ENCODE measurements at regions not wholly inside any gene's neighbourhood (a gene's known extent, or its start where the extent isn't known, plus 50 kb on each side); places are given as distances from the start of the nearest gene placed in this dataset.

DNA sequence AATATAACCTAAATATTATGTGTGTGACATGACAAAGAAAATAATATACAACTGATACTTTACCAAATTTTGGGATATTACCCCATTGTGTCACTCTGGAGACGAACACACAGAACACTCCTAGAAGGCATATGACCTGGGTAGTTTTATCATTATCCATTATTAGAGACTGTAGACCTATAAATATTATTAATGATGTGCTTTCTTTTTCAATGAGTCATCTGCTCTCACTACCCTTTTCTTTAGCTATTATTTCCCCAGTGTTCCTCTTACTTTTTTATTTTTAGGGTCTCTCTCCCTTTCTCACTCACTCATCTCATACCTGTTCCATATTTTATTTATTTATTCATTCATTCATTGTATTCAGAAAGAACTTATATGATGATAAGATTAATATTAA lies 143.3 kb upstream of the ITGA4 start:
- no peak for DNase-seq (ENCODE audit: extremely low spot score)
- 92% methylated on average over 1 of the region's 1 CpG for WGBS
- Histone ChIP-seq H3K4me1 (ENCODE audit: insufficient read depth) (no peaks in the 10 kb centered on the region), H3K4me3 (ENCODE audit: low read depth, low read length) (no peak overlapping the region), H3K36me3 (ENCODE audit: insufficient read depth) (no peaks in the 10 kb centered on the region), H3K27ac (ENCODE audit: low read depth) (no peak overlapping the region)

DNA sequence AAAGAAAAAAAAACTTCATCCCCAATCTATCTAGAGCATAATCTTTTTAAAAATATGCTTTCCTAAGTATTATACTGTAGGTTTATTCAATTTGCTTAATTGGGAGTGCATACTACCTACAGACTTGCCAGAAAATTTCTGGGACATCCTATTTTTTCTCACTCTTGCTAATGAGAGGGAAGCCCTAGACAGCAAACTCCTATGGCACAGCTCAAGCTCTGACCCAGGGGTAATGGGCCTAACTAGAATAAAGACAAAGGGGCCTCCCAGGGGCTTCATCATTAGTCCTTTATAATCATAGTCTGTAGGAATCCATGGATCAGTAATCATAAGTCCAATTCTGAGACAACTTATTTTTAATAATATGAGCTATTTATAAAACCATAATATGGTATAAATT lies 142.6 kb upstream of the ITGA4 start:
- H3K36me3 ChIP-seq (ENCODE audit: insufficient read depth) = no peaks in the 10 kb centered on the region
- no peak overlapping the region for H3K27ac ChIP-seq (ENCODE audit: low read depth)
- no peak overlapping the region for H3K4me3 ChIP-seq (ENCODE audit: low read depth, low read length)
- no peak for DNase-seq (ENCODE audit: extremely low spot score)
- no peaks in the 10 kb centered on the region for H3K4me1 ChIP-seq (ENCODE audit: insufficient read depth)

DNA sequence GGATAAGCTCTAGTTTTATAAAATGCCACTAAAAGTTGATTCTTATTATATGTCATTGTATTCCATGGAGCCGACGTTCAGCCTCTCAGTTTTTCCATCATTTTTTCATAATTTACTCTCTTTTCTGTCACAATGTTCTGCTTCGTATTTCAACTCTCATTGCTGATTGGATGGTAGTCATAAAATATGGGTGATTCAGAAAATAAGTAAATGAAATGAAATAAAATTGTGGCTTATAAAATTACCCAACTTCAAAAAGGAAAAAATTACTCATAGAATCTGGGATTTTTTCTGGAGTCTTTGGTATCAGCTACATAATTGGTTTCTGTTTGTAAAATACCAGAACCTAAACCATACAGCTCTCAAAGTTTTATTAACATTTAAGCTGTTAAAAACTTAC lies 139.7 kb upstream of the ITGA4 start:
- Histone ChIP-seq H3K36me3 (ENCODE audit: insufficient read depth) (no peaks in the 10 kb centered on the region), H3K4me1 (ENCODE audit: insufficient read depth) (no peaks in the 10 kb centered on the region), H3K27ac (ENCODE audit: low read depth) (no peak overlapping the region), H3K4me3 (ENCODE audit: low read depth, low read length) (no peak overlapping the region)
- DNase-seq (ENCODE audit: extremely low spot score) = no peak
- WGBS = 34% methylated on average over 3 of the region's 3 CpGs

DNA sequence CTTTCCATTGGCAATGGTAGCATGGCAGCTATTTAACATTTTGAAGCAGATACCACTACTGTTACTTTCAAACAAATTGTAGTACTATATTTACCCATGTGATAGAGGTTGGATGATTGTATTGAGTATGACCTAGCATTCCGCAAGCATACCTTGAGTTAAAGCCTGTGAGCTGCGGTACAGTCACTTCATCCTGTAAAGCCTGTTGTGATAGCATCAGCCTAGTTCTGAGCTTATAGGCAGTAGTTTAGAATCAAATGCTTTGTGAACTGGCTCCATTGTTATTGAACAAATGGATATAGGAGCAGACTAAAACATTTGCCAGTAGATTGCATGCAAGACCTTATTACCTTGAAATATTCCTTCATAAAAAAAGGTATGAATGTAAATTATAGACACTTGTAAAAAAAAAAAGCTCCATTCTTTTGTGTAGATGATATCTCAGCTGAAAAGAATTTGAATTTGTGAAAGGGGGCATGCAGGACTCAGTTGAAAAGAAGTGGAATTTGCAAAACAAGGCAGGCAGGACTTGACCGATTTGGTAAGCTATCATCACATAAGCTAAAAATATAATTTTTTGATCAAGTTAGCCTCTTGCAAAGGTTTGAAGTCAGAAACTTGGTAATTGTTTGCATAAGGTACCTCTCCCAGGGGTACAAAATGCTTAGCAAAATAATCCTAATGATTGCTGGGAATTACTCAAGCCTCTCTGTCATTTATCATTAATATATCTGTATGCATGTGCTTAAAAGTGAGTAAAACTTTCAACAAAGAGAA lies 138.5 kb upstream of the ITGA4 start:
- DNase-seq (ENCODE audit: extremely low spot score) = no peak
- H3K4me3 ChIP-seq (ENCODE audit: low read depth, low read length) = no peak overlapping the region
- H3K27ac ChIP-seq (ENCODE audit: low read depth) = no peak overlapping the region
- no peaks in the 10 kb centered on the region for H3K4me1 ChIP-seq (ENCODE audit: insufficient read depth)
- 90% methylated on average over 3 of the region's 3 CpGs for WGBS
- H3K36me3 ChIP-seq (ENCODE audit: insufficient read depth) = no peaks in the 10 kb centered on the region

DNA sequence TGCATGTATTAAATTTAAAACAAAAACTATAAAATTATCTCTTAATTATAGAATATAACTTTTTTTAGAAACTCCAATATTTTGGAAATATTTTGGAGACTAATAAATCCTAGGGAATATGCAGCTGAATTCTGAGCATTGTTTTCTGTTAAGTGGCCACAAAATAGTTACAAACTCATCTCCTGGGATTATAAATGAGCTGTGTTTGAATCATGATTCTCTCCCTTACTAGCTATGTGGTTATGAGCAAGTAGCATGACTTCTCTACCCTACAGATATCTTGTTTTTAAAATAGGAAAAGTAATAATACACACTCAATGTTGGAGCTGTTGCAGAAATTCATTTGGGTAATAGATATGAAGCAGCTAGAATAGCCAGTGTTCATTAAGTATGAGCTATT lies 137.9 kb upstream of the ITGA4 start:
- Histone ChIP-seq H3K27ac (ENCODE audit: low read depth) (no peak overlapping the region), H3K36me3 (ENCODE audit: insufficient read depth) (no peaks in the 10 kb centered on the region), H3K4me1 (ENCODE audit: insufficient read depth) (no peaks in the 10 kb centered on the region)

DNA sequence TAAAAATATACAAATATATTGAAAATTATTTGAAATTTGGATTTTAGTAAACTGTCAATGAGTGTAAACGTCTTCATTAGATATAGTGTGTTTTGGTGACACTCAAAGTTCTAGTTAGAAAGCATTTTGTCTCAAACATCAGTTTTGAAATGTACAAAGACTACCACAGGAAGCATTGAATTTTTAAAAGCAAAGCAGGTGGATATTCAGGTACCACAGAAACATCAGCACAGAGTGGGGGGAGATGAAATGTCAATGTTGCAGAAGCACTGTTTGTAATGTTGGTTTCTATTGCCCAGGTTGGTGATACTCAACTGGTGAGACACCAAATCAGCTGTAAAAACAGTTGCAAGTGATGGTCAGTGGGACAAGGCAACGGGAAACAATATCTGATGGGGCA lies 136.5 kb upstream of the ITGA4 start:
- Histone ChIP-seq H3K4me3 (ENCODE audit: low read depth, low read length) (no peak overlapping the region), H3K4me1 (ENCODE audit: insufficient read depth) (no peaks in the 10 kb centered on the region), H3K27ac (ENCODE audit: low read depth) (no peak overlapping the region), H3K36me3 (ENCODE audit: insufficient read depth) (no peaks in the 10 kb centered on the region)
- WGBS = 94% methylated on average over 2 of the region's 2 CpGs
- DNase-seq (ENCODE audit: extremely low spot score) = no peak

More for the DNA sequence above, 137.9 kb upstream of the ITGA4 start:
- H3K4me3 ChIP-seq (ENCODE audit: low read depth, low read length) = no peak overlapping the region
- DNase-seq (ENCODE audit: extremely low spot score) = no peak

DNA sequence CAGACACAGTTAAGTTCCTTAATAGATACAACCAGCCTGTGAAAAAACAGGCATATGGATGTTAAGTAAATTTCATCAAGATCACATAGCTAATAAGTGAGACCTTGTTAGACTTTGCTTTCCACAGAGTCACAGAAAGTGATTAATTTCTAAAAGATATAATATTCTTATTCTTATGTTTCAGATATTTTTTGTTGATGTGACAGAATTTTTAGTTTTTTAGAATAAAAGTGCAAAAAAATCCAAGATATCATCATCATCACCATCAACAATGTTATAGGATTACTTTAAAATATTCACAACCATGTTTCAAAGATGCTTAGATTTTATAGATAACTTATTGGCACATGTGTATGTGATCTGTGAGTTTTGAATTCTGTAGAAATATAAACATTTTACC lies 132.3 kb upstream of the ITGA4 start:
- no peak for DNase-seq (ENCODE audit: extremely low spot score)
- Histone ChIP-seq H3K4me1 (ENCODE audit: insufficient read depth) (no peaks in the 10 kb centered on the region), H3K4me3 (ENCODE audit: low read depth, low read length) (no peak overlapping the region), H3K27ac (ENCODE audit: low read depth) (no peak overlapping the region), H3K36me3 (ENCODE audit: insufficient read depth) (no peaks in the 10 kb centered on the region)

DNA sequence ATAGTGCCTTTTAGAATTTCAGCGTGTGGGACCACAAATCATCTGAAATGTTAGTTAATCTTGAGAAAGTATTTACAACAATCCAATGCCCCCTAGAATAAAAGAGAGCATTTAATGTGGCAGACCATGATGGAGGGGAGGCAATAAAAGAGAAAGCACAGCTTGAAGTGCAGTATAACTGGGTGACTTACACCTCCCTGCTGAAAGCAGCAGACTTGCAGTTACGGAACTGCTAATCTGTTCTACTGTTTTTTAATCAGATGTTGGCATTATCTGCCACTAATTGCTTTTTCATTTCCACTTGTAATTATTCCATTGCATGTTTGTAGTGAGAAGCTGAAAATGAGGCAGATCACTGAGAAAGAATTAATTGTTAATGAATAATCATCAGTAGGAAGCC lies 130.5 kb upstream of the ITGA4 start:
- no peaks in the 10 kb centered on the region for H3K36me3 ChIP-seq (ENCODE audit: insufficient read depth)
- WGBS = 70% methylated on average over 2 of the region's 2 CpGs

DNA sequence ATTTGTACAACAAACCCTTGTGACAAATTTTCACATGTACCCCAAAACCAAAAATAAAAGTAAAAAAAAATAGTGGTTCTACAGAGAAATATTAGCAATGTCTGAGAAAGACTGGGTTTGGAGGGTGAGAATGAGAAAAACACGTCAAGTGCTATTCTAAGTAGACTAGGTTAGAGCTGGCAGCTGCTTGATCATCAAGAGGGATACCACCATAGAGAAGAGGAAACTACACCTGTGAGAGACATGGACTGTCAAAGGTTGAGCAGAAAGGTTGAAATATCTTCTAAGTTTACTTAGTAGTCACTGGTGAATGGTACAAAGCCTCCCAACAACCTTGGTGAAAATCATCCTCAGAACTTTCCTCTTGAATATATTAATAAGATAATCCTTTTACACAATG lies 126.9 kb upstream of the ITGA4 start:
- Histone ChIP-seq H3K27ac (ENCODE audit: low read depth) (no peak overlapping the region), H3K36me3 (ENCODE audit: insufficient read depth) (no peaks in the 10 kb centered on the region), H3K4me3 (ENCODE audit: low read depth, low read length) (no peak overlapping the region), H3K4me1 (ENCODE audit: insufficient read depth) (no peaks in the 10 kb centered on the region)
- DNase-seq (ENCODE audit: extremely low spot score) = no peak
- WGBS = 95% methylated on average over 1 of the region's 1 CpG

More for the DNA sequence above, 130.5 kb upstream of the ITGA4 start:
- Histone ChIP-seq H3K4me3 (ENCODE audit: low read depth, low read length) (no peak overlapping the region), H3K4me1 (ENCODE audit: insufficient read depth) (no peaks in the 10 kb centered on the region), H3K27ac (ENCODE audit: low read depth) (no peak overlapping the region)
- DNase-seq (ENCODE audit: extremely low spot score) = no peak

DNA sequence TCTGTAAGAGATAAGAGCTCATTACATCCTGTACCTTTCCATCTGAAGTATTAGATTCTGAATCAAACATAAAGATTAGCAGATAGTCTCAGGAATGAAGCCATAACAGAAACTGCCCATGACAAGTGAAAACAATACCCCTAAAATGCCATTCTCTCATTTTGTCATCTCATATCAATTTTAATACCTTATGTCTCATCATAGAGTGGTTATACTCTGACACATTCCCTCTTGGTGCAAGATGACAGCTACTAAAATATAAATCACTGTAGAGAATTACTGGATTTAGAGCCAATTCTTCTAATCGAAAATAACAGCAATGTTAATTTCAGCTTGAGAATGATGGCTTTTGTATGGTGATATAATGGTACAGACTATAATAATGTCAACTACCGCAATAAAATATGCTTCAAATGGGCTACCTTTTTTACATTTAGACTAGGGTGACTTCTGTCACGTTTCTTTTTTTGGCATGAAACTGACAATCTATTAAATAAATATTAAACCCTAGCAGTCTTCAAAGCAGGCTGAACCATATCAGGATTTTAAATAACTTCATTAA lies 125.1 kb upstream of the ITGA4 start:
- Histone ChIP-seq H3K4me3 (ENCODE audit: low read depth, low read length) (no peak overlapping the region), H3K36me3 (ENCODE audit: insufficient read depth) (no peaks in the 10 kb centered on the region), H3K4me1 (ENCODE audit: insufficient read depth) (no peaks in the 10 kb centered on the region), H3K27ac (ENCODE audit: low read depth) (no peak overlapping the region)
- 80% methylated on average over 3 of the region's 3 CpGs for WGBS
- DNase-seq (ENCODE audit: extremely low spot score) = no peak

DNA sequence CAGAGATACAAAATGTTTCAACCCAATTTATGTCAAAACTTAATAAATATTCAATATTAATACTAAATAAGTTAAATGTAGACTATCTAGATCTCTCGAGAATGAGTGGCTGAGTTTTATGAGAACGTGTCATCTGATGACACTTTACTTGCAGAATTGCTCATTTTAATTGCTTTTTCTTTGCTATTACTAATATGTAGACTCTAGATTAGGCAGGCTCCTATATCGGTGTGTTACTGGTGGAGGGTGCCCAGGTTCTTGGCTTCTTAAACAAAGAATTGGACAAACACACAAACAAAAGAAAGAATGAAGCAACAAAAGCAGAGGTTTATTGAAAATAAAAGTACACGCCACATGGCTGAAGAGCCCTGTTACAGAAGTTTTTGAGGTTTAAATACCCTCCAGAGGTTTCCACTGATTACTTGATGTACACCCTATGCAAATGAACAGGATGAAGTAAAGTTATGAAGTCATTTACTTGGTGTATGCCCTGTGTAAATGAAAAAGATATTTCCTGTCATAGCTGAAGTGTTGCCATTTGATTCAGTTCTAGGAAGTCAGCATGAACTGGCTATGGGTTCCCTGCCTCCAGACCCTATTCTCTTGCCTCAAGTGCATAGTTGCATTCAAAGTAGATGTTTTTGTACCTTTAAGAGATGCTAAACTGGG lies 122.9 kb upstream of the ITGA4 start:
- H3K4me3 ChIP-seq (ENCODE audit: low read depth, low read length) = no peak overlapping the region
- 93% methylated on average over 4 of the region's 4 CpGs for WGBS
- H3K27ac ChIP-seq (ENCODE audit: low read depth) = no peak overlapping the region
- no peaks in the 10 kb centered on the region for H3K4me1 ChIP-seq (ENCODE audit: insufficient read depth)
- H3K36me3 ChIP-seq (ENCODE audit: insufficient read depth) = no peaks in the 10 kb centered on the region
- DNase-seq (ENCODE audit: extremely low spot score) = no peak

DNA sequence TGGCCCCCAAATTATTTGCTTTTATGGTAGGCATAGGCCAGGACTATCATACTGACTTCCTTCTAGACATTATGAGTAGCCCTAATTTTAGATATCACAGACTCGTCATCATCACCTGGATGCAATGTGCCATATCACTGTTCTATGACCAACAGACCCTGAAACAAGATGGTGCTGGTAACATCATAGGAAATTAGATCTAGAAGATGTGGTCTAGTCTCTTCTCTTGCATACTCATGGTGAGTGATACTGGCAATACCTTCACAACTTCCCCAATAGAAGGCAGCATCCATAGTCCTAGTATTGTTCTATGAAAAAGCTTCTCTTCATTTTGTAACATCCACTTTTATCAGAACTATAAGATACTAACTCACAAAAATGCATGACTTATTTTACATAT lies 116.3 kb upstream of the ITGA4 start:
- 94% methylated on average over 1 of the region's 1 CpG for WGBS
- H3K4me1 ChIP-seq (ENCODE audit: insufficient read depth) = no peaks in the 10 kb centered on the region
- no peak for DNase-seq (ENCODE audit: extremely low spot score)
- no peak overlapping the region for H3K27ac ChIP-seq (ENCODE audit: low read depth)
- no peak overlapping the region for H3K4me3 ChIP-seq (ENCODE audit: low read depth, low read length)
- H3K36me3 ChIP-seq (ENCODE audit: insufficient read depth) = no peaks in the 10 kb centered on the region

DNA sequence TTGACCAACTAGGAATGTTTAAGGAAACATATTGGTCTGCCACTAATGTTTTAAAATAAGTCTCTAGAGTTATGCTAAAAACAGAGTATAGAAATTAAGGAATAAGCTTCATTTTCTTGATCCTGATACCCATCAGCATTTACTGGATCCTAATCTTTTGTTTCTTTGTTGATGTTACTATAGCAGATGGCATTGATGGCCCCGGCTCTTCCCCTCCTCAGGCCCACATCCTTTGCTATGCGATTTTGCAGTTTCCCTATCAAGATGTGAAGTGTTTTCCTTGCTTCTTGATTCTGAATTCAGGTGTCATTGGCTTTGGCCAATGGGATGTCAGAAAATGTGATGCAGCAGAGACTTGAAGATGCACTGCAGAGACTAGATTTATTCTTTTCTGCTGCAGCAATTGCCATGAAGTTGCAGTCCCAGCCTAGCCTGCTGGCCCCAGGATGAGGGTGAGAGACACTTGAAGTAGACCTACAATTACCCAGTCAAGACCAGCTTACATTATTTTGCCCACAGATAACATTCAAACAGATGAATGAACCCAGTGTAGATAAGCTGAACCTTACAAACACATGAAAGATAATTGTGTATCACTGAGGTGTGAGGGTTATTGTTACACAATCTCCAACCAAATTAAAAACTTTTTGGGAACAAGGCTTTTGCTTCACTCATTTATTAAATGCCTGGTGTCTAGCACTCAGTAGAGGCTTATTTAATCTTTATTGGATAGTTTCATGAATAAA lies 115.2 kb upstream of the ITGA4 start:
- WGBS = 85% methylated on average over 2 of the region's 2 CpGs
- no peaks in the 10 kb centered on the region for H3K4me1 ChIP-seq (ENCODE audit: insufficient read depth)

More for the DNA sequence above, 115.2 kb upstream of the ITGA4 start:
- DNase-seq (ENCODE audit: extremely low spot score) = no peak
- Histone ChIP-seq H3K4me3 (ENCODE audit: low read depth, low read length) (no peak overlapping the region), H3K27ac (ENCODE audit: low read depth) (no peak overlapping the region), H3K36me3 (ENCODE audit: insufficient read depth) (no peaks in the 10 kb centered on the region)
